Pancreas (tissue), 10 donors: ENCODE measurements at regions not wholly inside any gene's neighbourhood (a gene's known extent, or its start where the extent isn't known, plus 50 kb on each side); places are given as distances from the start of the nearest gene placed in this dataset.

Source experiments
- ATAC-seq, 4 donors: fragments of 200-7000 bp; cut with Tn5 transposase; one replicate each; pipeline versions ENCODE4 v1.8.0 to v1.9.1; 2020; ENCODE audit warnings: mild to moderate bottlenecking in 4 of 4, moderate library complexity in 4 of 4
- DNase-seq, 6 donors: peaks; one replicate each; pipeline ENCODE4 v3.0.0-alpha.2; 2020
- FAIRE-seq: peaks from 2 replicates; lab custom pipeline; 2012; peaks lifted over from hg19 to GRCh38; lab: Jason Lieb, UNC
- H3K27ac ChIP-seq, 4 donors: fragments of 200-600 bp; sonication (generic); 1 replicate in 3 of 4; 2 replicates in 1 of 4; pipeline versions ENCODE4 v1.5.0 to v1.8.0; 2020
- H3K27me3 ChIP-seq, 4 donors: fragments of 200-600 bp; one replicate each; pipeline ENCODE4 v1.8.0; 2021
- H3K36me3 ChIP-seq, 3 donors: fragments of 200-600 bp; sonication (generic) in 1 of 3; one replicate each; pipeline versions ENCODE4 v1.5.0 to v1.8.0; 2020 to 2021
- H3K4me1 ChIP-seq, 3 donors: fragments of 200-600 bp; one replicate each; pipeline ENCODE4 v1.8.0; 2021
- H3K4me3 ChIP-seq, 4 donors: fragments of 200-600 bp; sonication (generic) in 2 of 4; one replicate each; pipeline versions ENCODE4 v1.5.0 to v1.8.0; 2020 to 2021
- H3K9me3 ChIP-seq, 4 donors: fragments of 200-600 bp; one replicate each; pipeline ENCODE4 v1.8.0; 2021
- WGBS, 2 donors: extraction: QIAGEN DNeasy Blood & Tissue Kit; methylation state at CpG; one replicate each; pipeline ENCODE4 v1.1.7; 2013; 5-methylcytosine and 5-hydroxymethylcytosine counted together
- intact Hi-C, 3 donors: fragments of 100-400 bp; cut with DNase I; formaldehyde crosslinking; loops; one replicate each; pipeline versions ENCODE4 v1.11.1 to v1.14.2; 2022
- TF ChIP-seq, protein P1 (sequence below), 4 donors: fragments of 200-600 bp; sonication (generic) in 3 of 4; IDR thresholded peaks; one replicate each; pipeline versions ENCODE4 v1.5.0 to v1.8.0; 2021; ENCODE audit warnings: antibody characterized with exemption in 4 of 4
- donor health status: healthy with polysubstance abuse.
- donor health status: DM: no; HTN: no; CAD: no; lungs with moderate emphysema.
- donor health status: DM: no; HTN: no; CAD: no.
- donor health status: control.
- donor health status: control.
- donor health status: Bipolar disorder and iron deficiency.
- donor health status: DM: yes; HTN: yes; CAD: no.
- donor health status: DM: no; HTN: no; CAD: no.
- donor health status: DM: no; HTN: no; CAD: no.
- donor health status: DM: yes; HTN: yes; CAD: no.

DNA sequence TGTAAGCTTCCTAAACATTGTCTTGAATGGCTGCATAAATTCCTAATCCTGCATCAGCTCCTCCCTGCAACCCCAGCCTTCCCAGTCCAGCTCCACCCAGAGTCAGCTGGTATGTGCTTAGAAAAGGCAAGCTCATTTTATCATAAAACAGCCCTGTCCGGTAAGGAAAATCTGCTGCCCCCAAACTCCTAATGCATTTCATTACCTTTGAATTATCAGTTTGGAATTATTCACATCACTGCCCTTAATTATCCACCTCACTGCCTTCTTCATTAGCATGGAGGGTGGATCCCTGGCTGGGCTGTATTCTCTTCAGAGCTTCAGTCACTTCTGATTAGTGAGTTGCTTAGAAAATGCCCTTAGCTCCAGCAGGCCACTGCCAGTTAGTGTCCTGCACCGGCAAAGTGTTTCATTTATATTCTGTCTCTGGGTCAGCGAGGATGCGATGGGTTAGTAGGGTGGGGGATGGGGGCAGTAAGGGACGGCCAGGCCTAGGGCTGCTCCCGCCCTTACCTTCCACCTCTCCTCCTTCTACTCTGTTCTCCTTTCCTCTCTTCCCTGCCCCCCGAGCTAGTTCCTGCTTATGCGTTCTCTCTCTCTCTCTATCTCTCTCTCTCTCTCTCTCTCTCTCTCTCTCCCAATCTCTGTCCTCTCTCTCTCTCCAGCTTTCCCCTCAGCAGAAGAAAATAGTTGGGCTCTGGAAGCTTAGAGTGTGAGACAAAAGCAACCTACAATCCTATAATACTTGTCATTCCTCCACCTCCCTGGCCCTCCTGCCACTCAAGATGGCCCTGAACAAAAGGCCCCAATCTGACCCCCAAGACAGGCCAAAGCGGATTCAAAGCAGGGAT is 174.8 kb upstream of the KLF3 start:
- intact Hi-C loops: no loop called here

GRCh38 chr4:38489924-38490639 is 173.9 kb upstream of the KLF3 start:
- TF ChIP-seq, protein P1, sequence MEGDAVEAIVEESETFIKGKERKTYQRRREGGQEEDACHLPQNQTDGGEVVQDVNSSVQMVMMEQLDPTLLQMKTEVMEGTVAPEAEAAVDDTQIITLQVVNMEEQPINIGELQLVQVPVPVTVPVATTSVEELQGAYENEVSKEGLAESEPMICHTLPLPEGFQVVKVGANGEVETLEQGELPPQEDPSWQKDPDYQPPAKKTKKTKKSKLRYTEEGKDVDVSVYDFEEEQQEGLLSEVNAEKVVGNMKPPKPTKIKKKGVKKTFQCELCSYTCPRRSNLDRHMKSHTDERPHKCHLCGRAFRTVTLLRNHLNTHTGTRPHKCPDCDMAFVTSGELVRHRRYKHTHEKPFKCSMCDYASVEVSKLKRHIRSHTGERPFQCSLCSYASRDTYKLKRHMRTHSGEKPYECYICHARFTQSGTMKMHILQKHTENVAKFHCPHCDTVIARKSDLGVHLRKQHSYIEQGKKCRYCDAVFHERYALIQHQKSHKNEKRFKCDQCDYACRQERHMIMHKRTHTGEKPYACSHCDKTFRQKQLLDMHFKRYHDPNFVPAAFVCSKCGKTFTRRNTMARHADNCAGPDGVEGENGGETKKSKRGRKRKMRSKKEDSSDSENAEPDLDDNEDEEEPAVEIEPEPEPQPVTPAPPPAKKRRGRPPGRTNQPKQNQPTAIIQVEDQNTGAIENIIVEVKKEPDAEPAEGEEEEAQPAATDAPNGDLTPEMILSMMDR (IDR thresholded peaks at IDR 0.05): no peak
- peak in 3 of 4 donors; percentile 60 to 80 (median 62) for ATAC-seq
- H3K9me3 ChIP-seq: no peaks in the 10 kb centered on the region
- H3K27ac ChIP-seq: no peak overlapping the region
- no peaks in the 10 kb centered on the region for H3K27me3 ChIP-seq
- 55 to 57% methylated on average over 7 of the region's 7 CpGs for WGBS, 2 donors
- intact Hi-C loops: no loop called here
- no peak for FAIRE-seq
- H3K4me1 ChIP-seq: peaks cover 0 to 5% (median 0%) of the 10 kb centered on the region in 3 donors
- DNase-seq: no peak
- no peaks in the 10 kb centered on the region for H3K36me3 ChIP-seq
- no peak overlapping the region for H3K4me3 ChIP-seq

More for the DNA sequence above, 174.8 kb upstream of the KLF3 start:
- WGBS, 2 donors: 91 to 94% methylated on average over 9 of the region's 9 CpGs
- Histone ChIP-seq H3K4me3 (no peak overlapping the region), H3K36me3 (no peaks in the 10 kb centered on the region), H3K4me1 (peaks cover 0 to 5% (median 0%) of the 10 kb centered on the region in 3 donors), H3K27ac (no peak overlapping the region), H3K27me3 (no peaks in the 10 kb centered on the region), H3K9me3 (no peaks in the 10 kb centered on the region)
- no peak for DNase-seq
- FAIRE-seq: no peak
- ATAC-seq: peak in 2 of 4 donors; percentile 21 to 40
- TF ChIP-seq, protein P1 (IDR thresholded peaks at IDR 0.05): no peak

DNA sequence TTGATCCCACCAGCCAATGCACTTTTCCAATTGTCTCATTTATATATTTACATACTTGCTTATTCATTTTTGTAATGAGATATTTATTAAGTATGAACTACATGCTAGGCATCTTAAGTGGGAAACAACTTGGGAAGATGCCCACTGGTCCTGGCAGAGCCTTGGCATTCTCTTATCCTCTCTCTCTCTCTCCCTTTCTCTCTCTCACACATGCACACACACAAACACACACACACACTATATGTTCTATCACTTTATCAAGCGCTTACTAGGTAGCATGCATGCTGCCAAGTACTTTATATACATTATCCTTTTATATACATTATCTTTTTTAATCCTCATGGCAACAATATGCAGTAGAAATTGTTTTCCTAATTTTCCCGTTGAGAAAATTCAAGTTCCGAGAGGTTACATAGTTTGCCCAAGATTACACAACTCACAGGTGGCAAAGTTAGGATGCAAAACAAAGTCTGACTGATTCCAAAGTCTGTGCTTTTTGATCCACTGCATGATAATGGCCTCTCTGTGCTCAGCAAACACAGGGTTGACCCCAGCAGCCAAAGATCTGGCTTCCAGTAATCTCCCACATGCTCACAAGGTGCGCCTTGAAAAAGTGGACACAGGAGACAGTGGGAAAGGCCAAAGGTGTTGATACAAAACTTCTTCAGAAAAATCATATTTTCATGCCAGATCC is 173.1 kb upstream of the KLF3 start:
- 52 to 53% methylated on average over 4 of the region's 4 CpGs for WGBS, 2 donors
- Histone ChIP-seq H3K36me3 (no peaks in the 10 kb centered on the region), H3K27ac (no peak overlapping the region), H3K27me3 (no peaks in the 10 kb centered on the region), H3K4me3 (no peak overlapping the region), H3K4me1 (peaks cover 0 to 5% (median 0%) of the 10 kb centered on the region in 3 donors), H3K9me3 (no peaks in the 10 kb centered on the region)
- FAIRE-seq (no peak), DNase-seq (no peak), ATAC-seq (peak in 3 of 4 donors; percentile 48 to 53 (median 50))
- intact Hi-C loops: no loop called here
- TF ChIP-seq, protein P1 (IDR thresholded peaks at IDR 0.05): no peak

GRCh38 chr4:38491854-38492478 is 172.0 kb upstream of the KLF3 start:
- TF ChIP-seq, protein P1 (IDR thresholded peaks at IDR 0.05): no peak
- Histone ChIP-seq H3K9me3 (no peaks in the 10 kb centered on the region), H3K4me1 (peaks cover 0 to 5% (median 0%) of the 10 kb centered on the region in 3 donors), H3K36me3 (no peaks in the 10 kb centered on the region), H3K27me3 (no peaks in the 10 kb centered on the region), H3K4me3 (no peak overlapping the region), H3K27ac (no peak overlapping the region)
- FAIRE-seq (no peak), DNase-seq (no peak), ATAC-seq (no peak)
- 87 to 94% methylated on average over 3 of the region's 3 CpGs for WGBS, 2 donors
- intact Hi-C loops: no loop called here
